GM12891 (cell line): ENCODE measurements at regions not wholly inside any gene's neighbourhood (a gene's known extent, or its start where the extent isn't known, plus 50 kb on each side); places are given as distances from the start of the nearest gene placed in this dataset.

ENCODE experiments used
- DNase-seq: peaks from one replicate; pipeline ENCODE4 v3.0.0; 2011; ENCODE audit warnings: low spot score; ENCODE audit not compliant: insufficient read length
- FAIRE-seq: peaks from 2 replicates; lab custom pipeline; 2011; peaks lifted over from hg19 to GRCh38; lab: Jason Lieb, UNC
- PAX5 ChIP-seq: IDR thresholded peaks from 2 replicates; pipeline ENCODE4 v1.6.1; 2011; ENCODE audit warnings: low read length, moderate library complexity, mild to moderate bottlenecking; ENCODE audit not compliant: insufficient read depth, severe bottlenecking
- POLR2A ChIP-seq: IDR thresholded peaks from 2 replicates; pipeline ENCODE4 v1.6.1; 2011; ENCODE audit warnings: low read depth, low read length, control low read depth
- POLR2AphosphoS5 ChIP-seq: IDR thresholded peaks from 2 replicates; pipeline ENCODE4 v1.6.1; 2011; ENCODE audit warnings: low read depth, low read length, control low read depth
- POU2F2 ChIP-seq: IDR thresholded peaks from 2 replicates; pipeline ENCODE4 v1.6.1; 2011; ENCODE audit warnings: low read depth, mild to moderate bottlenecking, control low read depth, low read length, moderate library complexity
- SPI1 ChIP-seq: IDR thresholded peaks from 2 replicates; pipeline ENCODE4 v1.6.1; 2011; ENCODE audit warnings: low read depth, low read length, control low read depth
- TAF1 ChIP-seq: IDR thresholded peaks from 2 replicates; pipeline ENCODE4 v1.6.1; 2011; ENCODE audit warnings: low read depth, low read length, control low read depth

GRCh38 chr9:105908069-105908468 is 213.7 kb downstream of the TMEM38B start:
- FAIRE-seq (no peak), DNase-seq (no peak)
- TF ChIP-seq PAX5 (no peak), TAF1 (no peak)

GRCh38 chr9:105911104-105911911 is 217.0 kb downstream of the TMEM38B start:
- DNase-seq (no peak), FAIRE-seq (no peak)
- TF ChIP-seq POLR2A (no peak), TAF1 (no peak), PAX5 (no peak), SPI1 (no peak), POLR2AphosphoS5 (no peak), POU2F2 (no peak)

DNA sequence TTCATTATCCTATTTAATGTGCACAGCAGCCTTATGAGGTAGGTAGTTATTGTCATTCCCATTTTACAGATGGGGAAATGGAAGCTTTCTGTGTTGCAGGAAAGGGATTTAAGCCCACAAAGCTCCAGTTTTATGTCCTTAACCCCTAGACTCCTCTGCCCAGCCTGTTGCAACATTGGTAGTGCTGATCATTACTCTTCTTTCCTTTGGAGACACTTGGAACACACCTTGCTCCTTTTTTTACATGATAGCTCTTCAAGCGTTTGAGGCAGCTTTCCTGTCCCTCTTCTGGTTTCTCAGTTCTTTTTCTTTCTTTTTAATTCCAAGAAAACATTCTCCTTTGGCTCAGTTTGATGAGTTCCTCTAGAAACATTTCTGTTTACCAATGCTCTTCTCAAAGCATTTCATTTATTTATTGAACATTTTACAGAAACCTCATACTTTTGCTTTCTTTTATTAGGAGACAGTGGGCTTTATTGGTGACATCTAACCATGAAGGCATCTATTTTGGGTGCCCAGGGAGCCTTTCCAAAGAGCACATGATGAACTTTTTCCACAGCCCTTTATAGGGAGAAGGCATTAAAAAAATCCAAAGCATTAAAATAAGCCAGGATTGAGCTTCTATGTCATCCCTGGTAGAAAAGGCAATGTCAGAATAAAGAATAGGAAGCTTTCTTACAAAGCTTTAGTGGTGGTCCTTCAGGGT is 218.0 kb downstream of the TMEM38B start:
- no peak for FAIRE-seq
- no peak for DNase-seq
- TF ChIP-seq TAF1, result no peak
- TF ChIP-seq SPI1, result no peak
- TF ChIP-seq POLR2A, result no peak
- no peak for TF ChIP-seq POLR2AphosphoS5
- no peak for TF ChIP-seq PAX5
- TF ChIP-seq POU2F2, result no peak

DNA sequence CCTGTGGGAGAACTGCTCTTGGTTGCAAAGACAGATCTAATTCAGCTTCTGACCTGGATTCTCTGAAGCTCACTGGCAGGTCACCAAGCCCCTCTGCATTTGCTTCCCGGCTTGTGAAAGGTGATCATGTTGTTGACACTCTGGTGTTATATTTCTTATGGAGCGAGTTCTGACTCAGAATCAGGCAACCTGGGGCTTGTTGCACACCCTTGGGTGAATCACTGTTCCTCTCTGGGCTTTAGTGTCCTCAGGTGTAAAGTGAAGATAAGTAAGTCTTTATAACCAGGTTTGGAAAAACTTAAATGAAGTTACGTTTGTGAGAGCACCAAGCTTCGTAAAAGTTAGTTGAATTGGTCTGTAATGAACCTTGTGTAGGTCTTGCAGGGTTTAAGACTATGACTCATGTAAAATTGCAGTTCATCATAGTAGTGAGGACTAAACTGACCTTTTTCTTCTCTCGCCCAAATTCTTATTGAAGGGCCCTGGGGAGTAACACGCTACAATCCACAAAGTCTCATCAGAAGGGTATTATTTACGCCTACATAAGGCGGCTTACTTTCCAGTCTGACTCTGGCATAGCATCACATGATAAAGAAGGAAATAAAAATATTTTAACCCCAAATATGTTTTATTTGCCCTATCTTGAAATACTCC is 218.6 kb downstream of the TMEM38B start:
- no peak for TF ChIP-seq PAX5
- TF ChIP-seq POU2F2, result no peak
- TF ChIP-seq TAF1, result no peak
- no peak for TF ChIP-seq POLR2AphosphoS5
- TF ChIP-seq POLR2A, result no peak
- no peak for TF ChIP-seq SPI1
- DNase-seq, result no peak
- FAIRE-seq, result no peak

DNA sequence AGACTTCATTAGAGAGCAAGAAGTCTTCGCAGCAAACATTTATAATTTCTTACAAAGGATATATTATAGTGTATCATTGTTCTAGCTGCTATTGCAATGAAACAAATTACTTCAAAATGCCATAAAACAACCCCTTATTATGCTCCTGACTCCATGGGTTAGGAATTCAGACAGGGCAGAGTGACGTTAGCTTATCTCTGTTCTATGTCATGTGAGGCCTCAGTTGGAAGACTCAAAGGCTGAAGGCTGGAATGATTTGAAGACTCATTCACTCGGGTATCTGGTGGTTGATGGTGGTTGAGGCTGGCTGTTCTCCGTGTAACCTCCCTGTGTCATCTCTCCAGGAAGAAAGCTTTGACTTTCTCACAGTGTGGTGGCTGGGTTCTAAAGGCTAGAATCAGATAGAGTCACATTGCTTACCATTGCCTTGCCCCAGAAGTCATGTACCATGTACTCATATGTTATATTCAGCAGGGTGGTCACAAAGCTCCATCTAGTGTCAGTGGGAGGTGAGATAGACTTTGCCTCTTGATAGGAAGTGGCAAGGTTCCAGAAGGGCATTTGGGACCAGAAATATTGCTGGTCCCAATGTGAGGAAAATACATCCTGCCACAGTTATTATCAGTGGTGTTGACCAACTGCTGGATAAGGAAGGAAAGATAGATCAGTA is 226.9 kb downstream of the TMEM38B start:
- TF ChIP-seq PAX5 (no peak), POU2F2 (no peak), POLR2A (no peak), SPI1 (no peak), POLR2AphosphoS5 (no peak), TAF1 (no peak)
- FAIRE-seq (no peak), DNase-seq (no peak)

GRCh38 chr9:105928416-105928815 is 234.1 kb downstream of the TMEM38B start:
- DNase-seq, result no peak
- FAIRE-seq, result no peak

GRCh38 chr9:105930011-105930627 is 235.8 kb downstream of the TMEM38B start:
- FAIRE-seq, result no peak
- no peak for TF ChIP-seq SPI1
- no peak for TF ChIP-seq POU2F2
- no peak for TF ChIP-seq TAF1
- TF ChIP-seq PAX5, result no peak
- TF ChIP-seq POLR2A, result no peak
- TF ChIP-seq POLR2AphosphoS5, result no peak
- DNase-seq, result no peak

More at GRCh38 chr9:105928416-105928815, 234.1 kb downstream of the TMEM38B start:
- TF ChIP-seq POU2F2 (no peak), POLR2A (no peak), SPI1 (no peak), TAF1 (no peak), POLR2AphosphoS5 (no peak), PAX5 (no peak)

DNA sequence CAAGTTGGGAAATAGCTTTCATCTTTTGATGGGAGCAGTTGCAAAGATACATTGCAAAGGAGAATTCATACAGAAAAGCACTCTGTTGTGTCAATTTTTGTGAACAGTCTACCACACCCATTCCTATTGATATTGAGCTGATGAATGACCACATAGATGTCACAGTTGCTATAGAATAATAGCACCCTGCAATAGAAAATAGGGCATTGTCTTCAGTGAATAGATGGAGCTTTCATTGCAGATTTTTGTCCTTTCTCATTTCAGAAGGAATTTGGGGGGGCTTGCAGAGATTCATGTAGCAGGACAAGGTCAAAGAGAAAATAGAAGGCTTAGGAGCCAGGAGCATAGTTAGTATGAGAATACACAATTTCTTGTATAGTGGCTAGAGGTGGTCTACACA is 237.9 kb downstream of the TMEM38B start:
- DNase-seq (no peak), FAIRE-seq (no peak)
- TF ChIP-seq POLR2A, result no peak
- no peak for TF ChIP-seq TAF1
- no peak for TF ChIP-seq POU2F2
- no peak for TF ChIP-seq POLR2AphosphoS5

- DNase-seq (no peak), FAIRE-seq (no peak)
- TF ChIP-seq SPI1, result no peak
- TF ChIP-seq POU2F2, result no peak
- no peak for TF ChIP-seq PAX5
- no peak for TF ChIP-seq TAF1
- no peak for TF ChIP-seq POLR2AphosphoS5
- TF ChIP-seq POLR2A, result no peak
These were observed 256.1 kb downstream of the TMEM38B start for GRCh38 chr9:105950448-105950847.

DNA sequence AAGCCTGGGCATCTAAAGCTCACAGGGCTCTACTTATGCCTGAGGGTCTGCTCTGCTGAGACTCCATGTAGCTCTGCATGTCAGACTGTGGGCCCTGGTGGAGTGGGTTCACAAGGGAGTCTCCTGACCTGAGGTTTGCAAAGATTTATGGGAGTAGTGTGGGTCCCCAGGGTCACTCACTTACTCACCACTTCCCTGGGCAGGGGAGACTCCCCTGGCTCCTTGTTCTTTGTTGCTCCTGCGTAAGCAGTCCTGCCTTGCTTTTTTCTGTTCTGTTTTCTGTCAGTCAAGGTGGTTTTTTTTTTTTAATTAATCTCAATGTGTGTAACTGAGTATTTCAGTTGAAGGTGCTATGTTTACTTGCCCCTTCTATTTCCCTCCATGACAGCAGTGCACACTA is 256.6 kb downstream of the TMEM38B start:
- DNase-seq (no peak), FAIRE-seq (no peak)
- TF ChIP-seq TAF1 (no peak), POU2F2 (no peak), POLR2A (no peak), PAX5 (no peak)
